ENCODE measurements at regions not wholly inside any gene's neighbourhood (a gene's known extent, or its start where the extent isn't known, plus 50 kb on each side); places are given as distances from the start of the nearest gene placed in this dataset.

GRCh38 chr2:12436483-12436882 is 280.3 kb upstream of the TRIB2 start:
- TF ChIP-seq POLR2AphosphoS5 (IDR thresholded peaks at IDR 0.05; ENCODE audit: insufficient read depth in 1 of 2, low read depth in 1 of 2) (no peak), CTCF (IDR thresholded peaks at IDR 0.05) (no peak)
